ENCODE measurements at regions not wholly inside any gene's neighbourhood (a gene's known extent, or its start where the extent isn't known, plus 50 kb on each side); places are given as distances from the start of the nearest gene placed in this dataset.

DNA sequence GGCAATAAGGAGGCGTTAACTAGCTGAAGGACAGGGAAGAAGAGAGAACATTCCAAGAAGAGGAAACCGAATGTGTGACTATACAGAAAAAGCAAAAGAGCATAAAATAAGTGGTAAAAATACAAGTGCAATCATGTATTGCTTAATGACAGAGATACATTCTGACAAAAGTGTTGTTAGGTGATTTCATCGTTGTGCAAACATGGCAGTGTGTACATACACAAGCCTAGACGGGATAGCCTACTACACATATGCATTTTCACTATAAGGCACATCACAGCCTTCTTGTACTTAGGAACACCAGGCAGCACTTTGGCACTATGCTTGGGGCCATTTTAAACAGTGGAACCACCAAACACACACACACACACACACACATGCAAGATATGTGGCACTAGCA, 299.3 kb downstream of the BCAT1 start:
- intact Hi-C loops (cut with micrococcal nuclease) = no loop called here
- Histone ChIP-seq H3K27me3 (ENCODE audit: control insufficient read depth in 2 of 2, insufficient read depth in 2 of 2, low read length in 2 of 2) (no peaks in the 10 kb centered on the region; a peak in 1 of 5 replicates), H3K4me1 (replicated peaks in 1 of 2; ENCODE audit: control insufficient read depth in 2 of 2, insufficient read depth in 2 of 2, low read length in 2 of 2) (no peaks in the 10 kb centered on the region), H3K79me2 (ENCODE audit: control insufficient read depth, insufficient read depth, low read length) (no peaks in the 10 kb centered on the region), H3K9ac (ENCODE audit: insufficient read depth in 1 of 2, low read depth in 2 of 2, low read length in 2 of 2) (no peak overlapping the region), H3K4me2 (ENCODE audit: insufficient read depth, low read length) (no peak overlapping the region), H3K4me3 (no peak overlapping the region), H2AFZ (ENCODE audit: low read depth, low read length) (no peak overlapping the region), H3K27ac (ENCODE audit: extremely low read depth, low read depth, low read length) (no peak overlapping the region), H3K36me3 (ENCODE audit: control insufficient read depth, insufficient read depth, low read length) (no peaks in the 10 kb centered on the region), H3K9me3 (replicated peaks; ENCODE audit: control insufficient read depth, insufficient read depth, low read depth, low read length) (no peaks in the 10 kb centered on the region), H4K20me1 (replicated peaks; ENCODE audit: control insufficient read depth, insufficient read depth, low read length) (no peaks in the 10 kb centered on the region), H3K9me1 (ENCODE audit: control insufficient read depth, insufficient read depth, low read length) (no peaks in the 10 kb centered on the region)
- TF ChIP-seq, protein P1, sequence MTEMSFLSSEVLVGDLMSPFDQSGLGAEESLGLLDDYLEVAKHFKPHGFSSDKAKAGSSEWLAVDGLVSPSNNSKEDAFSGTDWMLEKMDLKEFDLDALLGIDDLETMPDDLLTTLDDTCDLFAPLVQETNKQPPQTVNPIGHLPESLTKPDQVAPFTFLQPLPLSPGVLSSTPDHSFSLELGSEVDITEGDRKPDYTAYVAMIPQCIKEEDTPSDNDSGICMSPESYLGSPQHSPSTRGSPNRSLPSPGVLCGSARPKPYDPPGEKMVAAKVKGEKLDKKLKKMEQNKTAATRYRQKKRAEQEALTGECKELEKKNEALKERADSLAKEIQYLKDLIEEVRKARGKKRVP (CRISPR knock-in tag; IDR thresholded peaks at IDR 0.05) = no peak
- TF ChIP-seq, protein P2, sequence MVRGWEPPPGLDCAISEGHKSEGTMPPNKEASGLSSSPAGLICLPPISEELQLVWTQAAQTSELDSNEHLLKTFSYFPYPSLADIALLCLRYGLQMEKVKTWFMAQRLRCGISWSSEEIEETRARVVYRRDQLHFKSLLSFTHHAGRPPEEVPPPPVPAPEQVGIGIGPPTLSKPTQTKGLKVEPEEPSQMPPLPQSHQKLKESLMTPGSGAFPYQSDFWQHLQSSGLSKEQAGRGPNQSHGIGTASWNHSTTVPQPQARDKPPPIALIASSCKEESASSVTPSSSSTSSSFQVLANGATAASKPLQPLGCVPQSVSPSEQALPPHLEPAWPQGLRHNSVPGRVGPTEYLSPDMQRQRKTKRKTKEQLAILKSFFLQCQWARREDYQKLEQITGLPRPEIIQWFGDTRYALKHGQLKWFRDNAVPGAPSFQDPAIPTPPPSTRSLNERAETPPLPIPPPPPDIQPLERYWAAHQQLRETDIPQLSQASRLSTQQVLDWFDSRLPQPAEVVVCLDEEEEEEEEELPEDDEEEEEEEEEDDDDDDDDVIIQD (CRISPR knock-in tag; IDR thresholded peaks at IDR 0.05) = no peak
- TF ChIP-seq PHF20 (IDR thresholded peaks at IDR 0.05; ENCODE audit: partially characterized antibody) (no peak), POLR2A (conservative IDR thresholded peaks at IDR 0.05) (no peak), KLF13 (tag; IDR thresholded peaks at IDR 0.05; ENCODE audit: borderline replicate concordance, low read depth) (no peak), CSDE1 (IDR thresholded peaks at IDR 0.05) (no peak)
- POLR2A ChIA-PET = no interaction called here
- in situ Hi-C loops (cut with MboI) = no loop called here
- ATAC-seq (no peak), FAIRE-seq (no peak), DNase-seq (ENCODE audit: extremely low read depth in 1 of 4, low spot score in 3 of 4) (no peak)
- WGBS (ENCODE audit: insufficient coverage, low coverage, missing lambda C conversion rate) = 7% methylated on average over 4 of the region's 4 CpGs
- no TSS peak for BruUV-seq (replicated peaks)
- CTCF ChIA-PET (ENCODE audit: low intra/inter-chr PET ratio) = no interaction called here
